ENCODE measurements at regions not wholly inside any gene's neighbourhood (a gene's known extent, or its start where the extent isn't known, plus 50 kb on each side); places are given as distances from the start of the nearest gene placed in this dataset.

DNA sequence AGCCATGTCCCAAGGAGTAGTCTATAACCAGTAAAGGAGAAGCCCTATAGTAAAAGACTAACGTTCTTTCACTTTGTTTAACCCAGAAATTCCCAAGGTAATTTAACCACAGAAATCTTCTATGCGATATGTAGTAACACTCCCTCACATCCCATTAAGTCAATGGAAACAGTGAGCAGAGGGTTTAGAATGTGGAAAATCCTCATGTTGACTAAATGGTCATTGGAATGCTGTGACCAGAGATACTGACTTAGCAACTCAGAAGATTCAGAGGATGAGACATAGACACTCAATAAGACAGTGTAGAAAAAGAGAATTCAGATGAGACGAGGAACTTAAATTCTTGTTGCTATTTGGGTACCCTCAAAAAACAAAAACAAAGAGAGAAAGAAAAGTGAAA is 562.2 kb upstream of the NOX3 start:
- DNase-seq (ENCODE audit: low read depth in 1 of 2, low spot score in 1 of 2): no peak

DNA sequence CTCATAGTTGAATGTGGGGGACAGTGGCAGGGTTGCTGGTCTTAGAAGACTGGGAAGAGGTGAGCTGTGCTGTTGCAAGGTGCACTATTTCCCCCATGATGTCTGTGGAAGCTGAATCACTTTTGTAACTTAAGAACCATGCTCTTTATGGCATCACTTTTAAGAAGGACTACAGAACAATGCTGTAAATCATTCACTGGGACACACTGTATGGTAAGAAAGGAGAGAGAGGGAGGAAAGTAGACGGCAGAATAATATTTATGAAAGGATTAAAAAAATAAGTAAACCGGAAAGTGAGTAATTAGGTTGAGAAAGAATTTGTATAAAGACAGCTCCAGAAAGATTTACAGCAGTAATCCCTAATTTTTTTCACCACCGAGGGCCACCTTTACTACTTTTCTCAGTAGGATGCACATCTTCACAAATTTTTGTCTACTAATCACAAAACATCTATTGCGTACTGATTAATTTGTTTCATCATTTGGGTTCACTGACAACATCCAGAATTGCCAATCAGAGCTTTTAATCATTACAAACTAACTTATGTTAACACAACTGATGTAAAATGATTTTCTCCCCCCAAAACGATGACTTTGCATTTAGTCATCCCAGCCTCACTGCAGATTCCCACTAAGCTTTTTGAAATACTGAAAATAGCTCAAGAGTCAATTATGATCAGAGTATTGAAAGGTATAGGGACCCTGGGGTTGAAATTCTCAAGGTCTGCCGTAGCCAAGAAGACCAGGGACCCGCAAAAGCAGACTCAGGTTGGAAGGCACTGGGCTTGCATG is 560.7 kb upstream of the NOX3 start:
- no peak for DNase-seq (ENCODE audit: low read depth in 1 of 2, low spot score in 1 of 2)

DNA sequence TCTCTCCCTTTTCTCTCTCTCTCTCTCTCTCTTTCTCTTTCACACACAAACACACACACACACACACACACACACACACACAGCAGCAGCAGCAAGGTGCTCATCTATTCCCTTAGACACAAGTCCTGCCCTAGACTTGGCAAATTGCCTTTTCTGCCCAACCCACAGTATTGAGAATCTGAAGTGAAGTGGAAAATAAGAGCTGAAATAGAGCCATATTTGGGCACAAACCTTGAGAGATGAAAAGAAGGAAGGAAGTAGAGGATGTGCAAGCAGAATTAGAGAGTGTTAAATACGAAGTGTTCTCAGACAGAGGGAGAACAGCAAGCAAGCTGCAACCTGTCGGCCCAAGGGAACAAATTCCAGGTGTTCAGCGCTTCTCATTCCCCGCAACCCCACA is 557.5 kb upstream of the NOX3 start:
- DNase-seq (ENCODE audit: low read depth in 1 of 2, low spot score in 1 of 2): no peak

DNA sequence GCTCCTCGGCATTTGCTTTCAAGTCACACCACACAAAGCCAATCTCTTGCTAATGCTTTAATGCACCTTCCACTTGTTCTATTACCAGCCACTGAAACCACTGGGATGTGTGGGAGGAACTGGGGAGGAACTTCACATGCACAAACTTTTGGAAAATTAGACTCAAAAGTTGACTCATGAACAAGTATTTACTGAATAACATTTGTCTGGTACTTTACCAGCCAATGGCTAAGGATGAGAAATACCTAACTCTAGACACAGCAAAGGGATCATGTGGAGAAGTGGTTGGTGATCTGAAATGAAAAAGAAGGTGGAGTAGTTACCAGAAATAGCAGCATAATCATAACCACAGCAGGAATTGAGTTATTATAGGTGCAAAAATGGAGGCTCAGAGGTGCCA is 554.0 kb upstream of the NOX3 start:
- DNase-seq (ENCODE audit: low read depth in 1 of 2, low spot score in 1 of 2): no peak

DNA sequence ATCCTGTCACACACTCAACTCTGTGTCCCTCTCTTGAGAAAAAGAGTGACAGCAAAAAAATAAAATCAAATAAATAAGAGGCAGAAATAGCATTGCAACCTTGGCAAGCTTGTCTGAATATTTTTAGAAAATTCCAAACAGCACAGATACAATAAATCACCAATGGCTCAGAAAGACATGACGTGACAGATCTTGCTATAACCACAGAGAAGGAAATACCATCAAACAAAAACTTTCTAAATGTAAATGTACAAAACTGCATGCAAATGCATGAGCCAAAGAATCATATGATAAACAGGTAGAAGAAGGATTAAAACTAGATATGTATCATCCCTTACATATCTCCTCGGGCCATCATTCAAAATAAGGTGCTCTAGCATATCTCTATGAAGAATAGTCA is 549.2 kb upstream of the NOX3 start:
- no peak for DNase-seq (ENCODE audit: low read depth in 1 of 2, low spot score in 1 of 2)

DNA sequence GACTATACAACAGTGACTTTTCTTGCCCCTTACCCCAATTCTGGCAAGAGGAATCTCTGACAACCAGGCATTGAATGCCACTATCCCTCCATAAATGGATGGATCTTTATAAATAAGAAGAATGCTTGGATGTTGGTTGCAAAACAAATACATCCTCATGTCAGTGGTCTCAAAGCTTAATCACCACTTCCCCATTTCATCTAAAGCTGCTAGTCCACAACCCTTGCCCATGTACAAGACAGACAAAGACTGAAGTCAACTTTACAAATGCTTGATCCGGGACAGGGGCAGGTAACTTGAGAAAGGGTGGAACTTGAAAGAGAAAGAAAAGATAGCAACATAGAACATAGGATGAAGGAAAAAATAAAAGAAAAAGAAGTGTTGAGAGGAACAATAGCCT is 540.5 kb upstream of the NOX3 start:
- DNase-seq (ENCODE audit: low read depth in 1 of 2, low spot score in 1 of 2): no peak

DNA sequence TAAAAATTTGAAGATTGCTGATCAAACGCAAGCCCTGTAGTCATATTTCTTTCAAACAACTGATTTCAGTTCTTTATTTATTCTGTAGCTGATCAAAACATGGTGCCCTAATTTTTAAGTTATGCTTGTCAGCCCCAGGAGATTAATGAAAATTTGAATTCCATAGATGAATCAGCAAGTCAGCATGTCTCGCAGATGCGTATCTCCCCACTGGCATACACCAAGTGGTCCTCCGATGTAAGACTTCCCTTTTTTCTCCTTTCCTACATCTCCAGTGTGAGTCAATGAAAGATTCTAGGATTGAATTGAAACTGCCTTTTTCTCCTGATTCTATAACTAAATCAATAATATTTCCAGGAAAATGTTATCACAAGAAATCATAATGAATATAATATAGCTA is 539.6 kb upstream of the NOX3 start:
- DNase-seq (ENCODE audit: low read depth in 1 of 2, low spot score in 1 of 2): no peak

DNA sequence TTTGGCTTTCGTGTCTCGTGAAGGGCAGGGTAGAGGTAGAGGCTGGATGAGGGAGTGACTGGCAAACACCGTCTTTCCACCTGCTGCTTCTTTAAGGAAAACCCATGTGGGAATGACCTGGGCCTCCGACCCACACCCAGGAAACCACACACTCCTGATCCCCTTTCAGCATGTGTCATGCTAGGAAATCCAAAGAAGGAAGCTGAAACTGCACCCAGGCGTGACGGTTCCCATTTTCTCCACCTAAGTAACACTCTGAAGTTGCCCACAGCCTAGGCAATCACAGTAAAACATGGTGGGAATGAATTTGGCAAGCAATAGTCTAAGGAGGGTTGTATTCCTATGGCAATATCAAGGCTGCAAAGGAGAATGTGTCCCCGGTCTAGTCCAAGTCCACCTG is 538.4 kb upstream of the NOX3 start:
- no peak for DNase-seq (ENCODE audit: low read depth in 1 of 2, low spot score in 1 of 2)

DNA sequence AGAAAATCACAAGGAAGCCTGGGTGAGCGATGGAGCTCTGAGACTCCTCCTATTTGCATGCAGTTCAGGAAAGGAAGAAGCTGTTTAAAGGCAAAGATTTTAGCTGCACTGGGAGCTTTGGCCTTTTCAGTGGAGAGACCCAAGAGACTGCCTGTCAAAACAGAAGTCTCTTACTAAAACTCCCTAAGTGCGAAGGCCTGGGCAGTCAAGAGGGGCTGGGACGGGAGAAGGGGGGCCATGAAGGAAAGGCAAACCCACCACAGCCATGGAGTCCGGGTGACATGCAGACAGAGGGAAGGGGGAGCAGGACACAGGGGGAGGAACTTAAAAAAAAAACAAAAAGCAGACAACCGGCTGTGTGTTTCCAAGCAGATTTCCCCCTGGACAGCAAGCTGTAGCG is 537.6 kb upstream of the NOX3 start:
- DNase-seq (ENCODE audit: low read depth in 1 of 2, low spot score in 1 of 2): no peak

DNA sequence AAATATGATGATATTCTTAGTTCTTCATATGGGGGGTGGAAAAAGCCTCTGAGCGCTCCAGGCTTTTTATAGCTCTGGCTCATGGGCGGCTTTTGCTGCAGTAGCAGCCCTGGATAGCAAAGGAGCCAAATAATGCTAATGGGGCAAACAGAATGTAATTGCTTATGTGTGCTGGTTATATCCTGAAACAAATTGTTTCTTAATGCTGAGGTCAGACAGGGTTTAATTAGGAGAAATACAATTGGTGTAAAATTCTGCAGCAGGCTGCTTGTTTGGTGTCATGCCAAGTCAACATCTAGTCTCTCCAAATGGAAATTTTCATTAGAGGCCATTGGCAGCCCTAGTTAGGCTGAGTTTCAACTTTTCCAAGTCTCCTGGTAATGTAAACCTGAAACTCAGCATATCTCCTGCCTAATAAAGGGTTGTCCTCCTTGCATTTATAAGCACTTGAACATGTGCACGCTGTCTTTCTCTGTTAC is 530.1 kb upstream of the NOX3 start:
- no peak for DNase-seq (ENCODE audit: low read depth in 1 of 2, low spot score in 1 of 2)

DNA sequence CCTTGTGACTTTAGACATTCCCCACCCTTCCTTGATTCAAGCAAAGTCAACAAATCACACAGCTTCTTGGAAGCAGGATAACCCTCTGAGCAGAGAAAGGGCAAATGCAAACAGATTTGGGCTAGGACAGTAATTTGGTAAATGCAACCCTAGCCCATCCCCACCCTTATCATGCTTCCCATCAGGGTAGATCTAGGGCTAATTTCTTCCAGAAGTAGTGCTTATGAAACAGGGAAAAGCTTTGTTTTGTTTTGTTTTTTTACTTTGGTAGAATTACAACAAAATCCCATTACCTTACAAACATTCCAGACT is 525.1 kb upstream of the NOX3 start:
- no peak for DNase-seq (ENCODE audit: low read depth in 1 of 2, low spot score in 1 of 2)

DNA sequence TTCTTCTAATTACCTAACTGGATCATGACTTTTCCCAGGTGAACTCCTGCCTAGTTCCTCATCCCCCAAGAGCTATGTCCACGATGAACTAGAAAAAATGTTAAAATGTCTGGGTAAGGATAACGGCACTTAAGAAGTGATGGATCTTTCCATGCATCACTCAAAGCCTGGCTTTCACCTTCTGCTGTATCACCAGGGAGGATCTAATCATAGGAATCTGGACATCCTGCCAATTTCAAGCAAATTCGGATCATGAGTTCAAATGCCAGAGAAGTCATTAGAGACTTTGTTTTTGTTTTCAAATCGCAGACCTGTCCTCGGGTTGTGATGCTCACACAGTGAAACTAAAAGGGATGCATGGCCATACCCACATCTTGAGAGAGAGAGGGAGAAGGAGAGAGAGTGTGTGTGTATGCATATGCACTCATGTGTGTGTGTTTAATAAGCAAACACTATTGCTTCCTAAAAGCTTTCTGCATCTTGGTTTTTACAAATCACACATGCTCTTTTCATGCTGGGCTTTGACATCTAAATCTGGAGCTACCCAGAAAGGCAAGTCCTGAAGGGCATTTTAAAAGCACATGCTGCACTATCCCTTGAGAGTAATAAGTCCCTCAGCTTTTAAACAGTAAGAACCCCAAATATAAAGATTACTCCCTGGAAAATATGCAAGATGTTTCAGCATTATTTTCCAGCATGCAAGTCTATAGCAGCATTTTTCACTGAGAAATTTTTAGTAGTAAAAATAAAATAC is 524.6 kb upstream of the NOX3 start:
- DNase-seq (ENCODE audit: low read depth in 1 of 2, low spot score in 1 of 2): no peak

DNA sequence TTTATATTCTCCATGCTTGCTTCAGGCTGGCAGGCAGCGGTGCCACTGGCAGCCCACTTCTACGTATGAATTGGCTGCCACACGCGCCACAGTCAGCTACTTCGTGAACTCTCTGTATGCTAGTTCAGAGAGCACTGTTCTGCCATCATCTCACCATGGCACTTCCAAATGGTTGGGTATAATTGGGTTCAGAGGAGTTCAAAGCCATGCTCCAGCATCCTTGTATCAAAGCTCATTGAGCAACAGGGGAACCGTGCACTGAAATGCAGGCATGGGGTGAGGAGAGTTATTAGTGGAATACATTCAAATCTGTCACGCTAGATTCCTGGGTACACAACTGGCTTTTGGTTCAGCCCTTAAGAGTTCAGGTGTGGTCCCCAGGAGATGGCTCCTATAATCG is 519.9 kb upstream of the NOX3 start:
- no peak for DNase-seq (ENCODE audit: low read depth in 1 of 2, low spot score in 1 of 2)

DNA sequence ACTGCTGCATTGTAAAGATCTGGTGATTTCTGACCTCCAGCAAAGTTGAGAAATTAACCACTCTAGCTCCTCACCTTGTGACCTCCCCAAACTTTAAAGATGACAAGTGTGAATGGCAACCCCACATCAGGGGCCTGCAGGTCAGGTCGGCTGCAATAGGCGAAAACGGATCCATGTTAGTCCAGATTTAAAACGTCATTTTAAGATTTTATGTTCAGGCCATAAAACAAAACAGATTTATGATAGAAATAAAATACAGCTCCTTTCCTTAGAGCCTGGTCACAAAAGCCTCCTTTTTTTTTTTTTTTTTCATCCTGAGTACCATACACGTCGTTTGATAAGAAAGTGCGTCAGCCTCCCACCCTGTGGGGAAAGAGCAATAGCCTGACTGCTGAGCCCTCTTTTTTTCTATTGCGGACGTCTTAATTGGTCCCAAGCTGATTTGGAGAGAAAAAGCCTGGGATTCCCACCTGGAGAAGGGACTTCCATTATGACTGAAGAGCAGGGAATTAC is 519.2 kb upstream of the NOX3 start:
- DNase-seq (ENCODE audit: low read depth in 1 of 2, low spot score in 1 of 2): no peak

DNA sequence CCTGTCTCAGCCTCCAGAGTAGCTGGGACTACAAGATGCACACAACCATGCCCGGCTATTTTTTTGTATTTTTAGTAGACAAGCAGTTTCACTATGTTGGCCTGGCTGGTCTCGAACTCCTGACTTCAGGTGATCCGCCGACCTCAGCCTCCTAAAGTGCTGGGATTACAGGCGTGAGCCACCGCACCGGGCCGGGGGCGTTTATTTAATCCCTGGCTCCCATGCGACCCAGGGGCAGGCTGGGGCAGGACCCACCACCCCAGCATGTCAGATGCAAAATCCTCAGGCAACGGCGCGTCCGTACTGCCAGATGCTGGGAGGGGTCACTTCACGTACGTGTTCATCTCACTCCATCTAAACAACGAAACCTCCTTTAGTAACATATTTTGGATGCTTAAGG is 518.7 kb upstream of the NOX3 start:
- DNase-seq (ENCODE audit: low read depth in 1 of 2, low spot score in 1 of 2): no peak

DNA sequence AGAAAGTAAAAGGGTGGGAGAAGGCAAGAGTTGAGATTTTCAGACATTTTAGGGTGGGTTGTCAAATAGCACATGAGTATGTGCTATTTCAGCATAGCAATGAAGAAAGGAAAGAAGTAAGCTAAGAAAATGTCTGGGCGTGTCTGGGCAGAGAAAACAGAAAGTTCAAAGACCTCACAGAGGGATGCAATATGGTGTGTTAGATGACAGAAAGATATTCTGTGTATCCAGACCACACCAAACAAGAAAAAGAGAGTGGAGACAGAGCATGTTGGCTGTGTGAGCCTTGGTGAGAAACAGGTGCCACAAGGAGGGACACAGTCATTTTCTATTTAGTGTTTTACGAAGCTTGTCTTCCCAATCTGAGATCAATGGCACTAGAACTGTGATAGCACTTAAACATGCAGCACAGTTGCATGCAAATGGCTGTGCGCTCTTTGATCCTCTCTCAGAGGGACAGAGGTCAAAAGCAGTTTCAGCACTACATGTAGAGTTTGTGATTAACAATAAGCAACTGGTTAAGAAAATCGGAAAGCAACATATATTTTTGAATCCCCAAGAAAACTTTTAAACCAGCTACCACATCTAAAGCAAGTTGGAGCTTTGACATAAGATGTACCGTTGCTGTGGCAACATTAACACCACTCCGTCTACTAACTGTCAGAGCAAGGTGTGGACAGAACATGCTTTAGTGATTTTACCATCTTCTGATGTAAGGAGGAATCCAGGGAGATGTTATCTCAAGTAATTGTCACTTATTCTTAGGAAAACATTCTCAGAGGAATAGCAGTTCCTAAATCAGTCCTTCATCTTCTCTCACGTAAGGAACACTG is 515.5 kb upstream of the NOX3 start:
- DNase-seq (ENCODE audit: low read depth in 1 of 2, low spot score in 1 of 2): no peak

DNA sequence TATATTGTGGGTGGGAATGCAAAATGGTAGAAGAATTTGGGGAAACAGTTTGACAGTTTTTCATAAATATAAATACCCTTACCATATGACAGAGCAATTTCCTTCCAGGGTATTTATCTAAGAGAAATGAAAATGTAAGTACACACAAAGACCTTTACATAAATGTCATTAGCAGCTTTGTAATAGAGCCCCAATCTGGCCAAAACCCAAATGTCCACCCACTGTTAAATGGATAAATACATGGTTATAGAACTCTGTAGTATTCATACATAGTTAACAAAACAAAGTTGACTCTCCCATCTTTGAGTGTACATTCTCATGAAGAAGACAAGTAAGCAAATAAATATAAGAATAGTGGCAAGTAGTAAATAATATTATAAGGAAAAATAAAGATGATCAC is 514.8 kb upstream of the NOX3 start:
- DNase-seq (ENCODE audit: low read depth in 1 of 2, low spot score in 1 of 2): no peak

DNA sequence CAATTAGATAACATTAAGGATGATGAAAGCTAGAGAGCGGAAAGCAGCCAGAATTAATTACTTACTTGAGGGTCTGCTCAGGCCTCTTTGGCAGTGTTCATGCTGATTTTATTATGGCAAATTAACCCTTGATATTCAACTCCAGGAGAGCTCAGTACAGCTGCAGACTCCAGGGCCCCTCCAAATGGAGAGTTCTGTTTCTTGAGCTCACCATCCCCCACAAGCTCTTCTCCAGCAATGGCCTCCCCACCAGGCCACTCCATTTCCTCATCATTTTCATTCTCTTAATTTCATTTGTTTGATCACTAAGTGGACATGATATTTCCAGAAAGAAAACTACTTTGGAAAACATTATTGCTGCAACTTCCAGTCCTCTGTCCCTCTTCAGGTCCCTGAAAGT is 513.3 kb upstream of the NOX3 start:
- no peak for DNase-seq (ENCODE audit: low read depth in 1 of 2, low spot score in 1 of 2)

DNA sequence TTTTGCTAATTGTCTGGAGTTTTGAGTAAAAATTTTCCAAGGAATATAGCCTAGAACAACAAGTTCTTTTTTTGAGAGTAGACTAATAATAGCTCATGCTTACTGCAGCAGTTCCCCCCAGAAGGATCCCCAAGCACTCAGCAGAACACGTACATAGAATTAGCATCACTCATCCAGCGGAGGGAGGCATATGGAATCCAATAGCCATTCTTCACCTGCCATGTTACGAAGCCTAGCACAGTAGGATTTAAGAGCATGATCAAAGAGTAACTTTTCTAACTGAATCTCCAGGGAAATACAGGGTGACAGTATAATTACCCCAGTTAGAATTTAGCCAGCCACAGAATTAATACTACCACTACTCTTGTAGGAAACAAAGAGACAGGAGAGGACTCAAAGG is 511.7 kb upstream of the NOX3 start:
- no peak for DNase-seq (ENCODE audit: low read depth in 1 of 2, low spot score in 1 of 2)

DNA sequence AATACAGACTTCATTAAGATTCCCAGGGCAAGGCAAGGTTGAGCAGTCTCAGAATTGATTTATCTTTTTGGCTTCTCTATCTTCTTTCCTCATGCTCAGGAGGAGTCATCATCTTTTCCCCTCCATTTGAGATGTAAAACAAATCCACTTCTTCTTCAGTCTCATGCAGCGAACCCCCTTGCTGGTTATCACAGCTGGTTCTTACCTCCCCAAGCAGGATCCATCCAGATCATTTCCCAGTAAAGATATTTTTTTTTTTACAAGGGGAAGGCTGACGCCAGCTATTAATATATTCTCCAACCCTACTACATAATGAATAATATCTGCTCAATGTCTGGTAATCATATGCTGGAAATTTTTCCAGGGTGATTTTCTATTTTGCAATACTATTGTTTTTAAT is 508.9 kb upstream of the NOX3 start:
- no peak for DNase-seq (ENCODE audit: low read depth in 1 of 2, low spot score in 1 of 2)

DNA sequence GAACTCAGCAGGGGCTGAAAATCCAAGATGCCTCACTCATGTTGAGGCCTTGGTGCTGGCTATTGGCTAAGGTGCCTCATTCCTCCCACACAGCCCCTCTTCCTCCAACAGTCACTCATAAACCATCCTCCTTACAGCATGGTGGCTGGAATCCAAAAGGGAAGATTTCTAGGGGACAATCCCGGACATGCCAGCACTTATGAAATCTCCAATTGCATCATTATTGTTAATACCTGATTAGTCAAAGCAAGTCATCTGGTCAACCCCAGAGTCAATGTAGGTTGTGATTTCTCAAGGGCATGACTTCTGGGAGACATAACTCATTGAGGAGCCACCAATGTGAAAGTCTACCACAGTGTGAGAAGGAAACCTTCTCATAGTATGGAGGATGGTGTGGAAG is 506.6 kb upstream of the NOX3 start:
- DNase-seq (ENCODE audit: low read depth in 1 of 2, low spot score in 1 of 2): no peak
